HepG2 (cell line): ENCODE measurements at regions not wholly inside any gene's neighbourhood (a gene's known extent, or its start where the extent isn't known, plus 50 kb on each side); places are given as distances from the start of the nearest gene placed in this dataset.
A peak's percentile ranks its signal among the peaks of the same experiment; 100 is the strongest.

ENCODE experiments used
- ATF7 ChIP-seq, 2 experiments: fragments of 450-650 bp in 1 of 2; sonication (generic) in 1 of 2; formaldehyde crosslinking in 1 of 2; IDR thresholded peaks; 2 replicates each; pipeline versions ENCODE4 v1.4.0 to v1.6.1; 2016 to 2020; ENCODE audit warnings: antibody characterized with exemption in 1 of 2, mild to moderate bottlenecking in 1 of 2, missing genetic modification reagents in 1 of 2
- CC2D1A ChIP-seq: sonication (generic); formaldehyde crosslinking; IDR thresholded peaks from 2 replicates; pipeline ENCODE4 v1.8.1; 2023; ENCODE audit warnings: mild to moderate bottlenecking, missing genetic modification reagents
- CHD4 ChIP-seq: fragments of 200-600 bp; sonication (generic); IDR thresholded peaks from 2 replicates; pipeline ENCODE4 v1.7.0; 2017; ENCODE audit warnings: mild to moderate bottlenecking, low read length, borderline replicate concordance
- IKZF4 ChIP-seq: sonication (generic); formaldehyde crosslinking; IDR thresholded peaks from 2 replicates; pipeline ENCODE4 v1.5.1; 2020; ENCODE audit warnings: borderline replicate concordance, mild to moderate bottlenecking, low read depth, missing genetic modification reagents; ENCODE audit errors: not compliant biosample characterization
- MEIS1 ChIP-seq: sonication (generic); formaldehyde crosslinking; IDR thresholded peaks from 2 replicates; pipeline ENCODE4 v1.9.0; 2021; ENCODE audit warnings: mild to moderate bottlenecking, missing genetic modification reagents, moderate library complexity, borderline replicate concordance
- PAF1 ChIP-seq: IDR thresholded peaks from 2 replicates; pipeline ENCODE4 v1.6.1; 2016; ENCODE audit warnings: missing genetic modification reagents, missing compliant biosample characterization
- POLR2AphosphoS2 ChIP-seq: IDR thresholded peaks from 2 replicates; pipeline ENCODE4 v1.6.1; 2011; ENCODE audit warnings: low read depth, low read length, improper control_type of control experiment
- RBAK ChIP-seq: sonication (generic); formaldehyde crosslinking; IDR thresholded peaks from 2 replicates; pipeline ENCODE4 v1.5.1; 2020; ENCODE audit warnings: mild to moderate bottlenecking, missing genetic modification reagents
- SMARCE1 ChIP-seq: fragments of 450-650 bp; IDR thresholded peaks from 2 replicates; pipeline ENCODE4 v1.6.1; 2017; ENCODE audit warnings: borderline replicate concordance
- SOX13 ChIP-seq, 3 experiments: fragments of 450-650 bp in 1 of 3; sonication (generic) in 1 of 3; formaldehyde crosslinking in 1 of 3; IDR thresholded peaks in 2 of 3; conservative IDR thresholded peaks in 1 of 3; 2 replicates each; pipeline versions ENCODE4 v1.5.0 to v1.6.1; 2016 to 2020; ENCODE audit warnings: antibody characterized with exemption in 1 of 3, mild to moderate bottlenecking in 1 of 3, missing compliant biosample characterization in 1 of 3, missing genetic modification reagents in 1 of 3, moderate library complexity in 1 of 3
- YEATS2 ChIP-seq: sonication (generic); formaldehyde crosslinking; IDR thresholded peaks from 2 replicates; pipeline ENCODE4 v1.4.0; 2020; ENCODE audit warnings: missing genetic modification reagents, borderline replicate concordance
- ZBTB7A ChIP-seq: sonication (generic); formaldehyde crosslinking; IDR thresholded peaks from 2 replicates; pipeline ENCODE4 v1.8.0; 2022; ENCODE audit warnings: mild to moderate bottlenecking, missing genetic modification reagents
- ZFY ChIP-seq: sonication (generic); formaldehyde crosslinking; IDR thresholded peaks from 2 replicates; pipeline ENCODE4 v1.4.0; 2020; ENCODE audit warnings: missing genetic modification reagents
- ZIK1 ChIP-seq: sonication (generic); formaldehyde crosslinking; IDR thresholded peaks from 2 replicates; pipeline ENCODE4 v1.5.0; 2020; ENCODE audit warnings: mild to moderate bottlenecking, low read depth, missing genetic modification reagents, borderline replicate concordance
- ZNF235 ChIP-seq: sonication (generic); formaldehyde crosslinking; IDR thresholded peaks from 2 replicates; pipeline ENCODE4 v1.8.1; 2023; ENCODE audit warnings: mild to moderate bottlenecking, missing genetic modification reagents, borderline replicate concordance
- ZNF256 ChIP-seq: sonication (generic); formaldehyde crosslinking; conservative IDR thresholded peaks from 2 replicates; pipeline ENCODE4 v1.4.0; 2020; ENCODE audit warnings: missing genetic modification reagents
- ZNF3 ChIP-seq: IDR thresholded peaks from 2 replicates; pipeline ENCODE4 v1.7.0; 2017; ENCODE audit warnings: inconsistent platforms
- ZNF460 ChIP-seq: sonication (generic); formaldehyde crosslinking; IDR thresholded peaks from 2 replicates; pipeline ENCODE4 v1.5.1; 2020; ENCODE audit warnings: missing genetic modification reagents, mild to moderate bottlenecking, borderline replicate concordance
- ZNF547 ChIP-seq: sonication (generic); formaldehyde crosslinking; IDR thresholded peaks from 2 replicates; pipeline ENCODE4 v1.5.1; 2020; ENCODE audit warnings: mild to moderate bottlenecking, missing genetic modification reagents
- ZNF598 ChIP-seq: sonication (generic); formaldehyde crosslinking; IDR thresholded peaks from 2 replicates; pipeline ENCODE4 v1.5.1; 2020; ENCODE audit warnings: mild to moderate bottlenecking, missing genetic modification reagents, borderline replicate concordance
- ZNF607 ChIP-seq: sonication (generic); formaldehyde crosslinking; IDR thresholded peaks from 2 replicates; pipeline ENCODE4 v1.5.1; 2020; ENCODE audit warnings: missing genetic modification reagents, mild to moderate bottlenecking, borderline replicate concordance
- ZNF644 ChIP-seq: IDR thresholded peaks from 2 replicates; pipeline ENCODE4 v1.6.1; 2016; ENCODE audit warnings: low read depth
- ZNF781 ChIP-seq: sonication (generic); formaldehyde crosslinking; IDR thresholded peaks from 2 replicates; pipeline ENCODE4 v1.5.1; 2020; ENCODE audit warnings: borderline replicate concordance, mild to moderate bottlenecking, missing genetic modification reagents; ENCODE audit errors: not compliant biosample characterization
- ZSCAN22 ChIP-seq: sonication (generic); formaldehyde crosslinking; IDR thresholded peaks from 2 replicates; pipeline ENCODE4 v1.4.0; 2020; ENCODE audit warnings: mild to moderate bottlenecking, missing genetic modification reagents
- ZZZ3 ChIP-seq: sonication (generic); formaldehyde crosslinking; IDR thresholded peaks from 2 replicates; pipeline ENCODE4 v1.4.0; 2020; ENCODE audit warnings: missing genetic modification reagents, mild to moderate bottlenecking, borderline replicate concordance
- TF ChIP-seq, protein P1 (sequence below): IDR thresholded peaks from 2 replicates; pipeline ENCODE4 v1.6.1; 2012; ENCODE audit warnings: low read depth, low read length, improper control_type of control experiment
- TF ChIP-seq, protein P2 (sequence below): sonication (generic); formaldehyde crosslinking; IDR thresholded peaks from 2 replicates; pipeline ENCODE4 v1.8.1; 2023; ENCODE audit warnings: mild to moderate bottlenecking, inconsistent platforms, moderate library complexity, missing genetic modification reagents, borderline replicate concordance

DNA sequence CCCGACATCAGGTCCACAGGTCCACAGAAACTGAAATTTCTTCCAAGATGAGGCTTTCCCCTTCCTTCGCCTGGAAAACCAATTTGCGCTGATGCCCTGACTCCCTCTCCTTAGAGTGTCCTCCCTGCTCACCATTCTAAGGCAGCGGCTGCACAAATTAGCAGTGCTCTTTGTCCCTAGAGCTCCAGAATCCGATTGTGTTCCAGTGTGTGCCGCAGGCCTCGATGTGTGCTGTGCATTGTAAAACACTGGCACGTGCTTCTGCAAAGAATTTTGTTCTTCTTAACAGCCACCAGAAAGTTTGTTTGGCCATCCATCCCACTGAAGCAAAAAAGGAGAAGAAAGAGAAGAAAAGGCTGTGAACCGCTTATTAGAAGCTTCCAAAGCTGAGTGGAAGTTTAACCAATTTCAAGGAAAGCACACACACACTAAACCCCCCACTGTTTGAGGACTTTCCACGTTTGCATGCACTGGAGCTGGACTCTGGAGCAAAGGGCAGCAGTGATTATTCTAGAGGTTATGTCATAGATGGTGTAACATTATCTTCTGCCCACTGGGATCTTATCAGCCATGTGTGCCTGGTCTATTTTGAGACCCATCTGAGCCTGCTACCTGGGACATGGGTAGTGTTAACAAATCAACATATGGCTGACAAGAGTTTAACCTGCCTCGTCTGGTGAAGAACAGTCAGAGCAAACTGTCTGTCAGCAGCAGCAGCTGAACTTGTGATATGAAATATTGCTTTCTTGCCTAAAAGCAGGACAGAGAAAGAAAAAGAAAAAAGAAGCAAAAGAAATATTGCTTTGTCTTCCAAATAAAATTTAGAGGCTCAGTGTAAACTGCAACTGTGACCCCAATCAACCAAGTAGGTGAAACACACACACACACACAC, 64.9 kb upstream of the RREB1 start (continued):
- TF ChIP-seq ATF7 (IDR thresholded peaks at IDR 0.05): peak; percentile 75
- peak; percentile 83 for TF ChIP-seq ATF7 (CRISPR knock-in tag; IDR thresholded peaks at IDR 0.05)
- TF ChIP-seq POLR2AphosphoS2: no peak
- TF ChIP-seq, protein P1, sequence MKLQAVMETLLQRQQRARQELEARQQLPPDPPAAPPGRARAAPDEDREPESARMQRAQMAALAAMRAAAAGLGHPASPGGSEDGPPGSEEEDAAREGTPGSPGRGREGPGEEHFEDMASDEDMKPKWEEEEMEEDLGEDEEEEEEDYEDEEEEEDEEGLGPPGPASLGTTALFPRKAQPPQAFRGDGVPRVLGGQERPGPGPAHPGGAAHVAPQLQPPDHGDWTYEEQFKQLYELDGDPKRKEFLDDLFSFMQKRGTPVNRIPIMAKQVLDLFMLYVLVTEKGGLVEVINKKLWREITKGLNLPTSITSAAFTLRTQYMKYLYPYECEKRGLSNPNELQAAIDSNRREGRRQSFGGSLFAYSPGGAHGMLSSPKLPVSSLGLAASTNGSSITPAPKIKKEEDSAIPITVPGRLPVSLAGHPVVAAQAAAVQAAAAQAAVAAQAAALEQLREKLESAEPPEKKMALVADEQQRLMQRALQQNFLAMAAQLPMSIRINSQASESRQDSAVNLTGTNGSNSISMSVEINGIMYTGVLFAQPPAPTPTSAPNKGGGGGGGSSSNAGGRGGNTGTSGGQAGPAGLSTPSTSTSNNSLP: peak; percentile 85
- TF ChIP-seq CHD4: no peak
- peak; percentile 44 for TF ChIP-seq ZFY (CRISPR knock-in tag)
- TF ChIP-seq SMARCE1: no peak
- peak; percentile 74; the same call in 1 of the 2 replicates for TF ChIP-seq MEIS1 (CRISPR knock-in tag)
- peak; percentile 95 for TF ChIP-seq ZNF644 (CRISPR knock-in tag)
- TF ChIP-seq ZNF598: peak; percentile 82; the same call in 1 of the 2 replicates
- TF ChIP-seq, protein P2, sequence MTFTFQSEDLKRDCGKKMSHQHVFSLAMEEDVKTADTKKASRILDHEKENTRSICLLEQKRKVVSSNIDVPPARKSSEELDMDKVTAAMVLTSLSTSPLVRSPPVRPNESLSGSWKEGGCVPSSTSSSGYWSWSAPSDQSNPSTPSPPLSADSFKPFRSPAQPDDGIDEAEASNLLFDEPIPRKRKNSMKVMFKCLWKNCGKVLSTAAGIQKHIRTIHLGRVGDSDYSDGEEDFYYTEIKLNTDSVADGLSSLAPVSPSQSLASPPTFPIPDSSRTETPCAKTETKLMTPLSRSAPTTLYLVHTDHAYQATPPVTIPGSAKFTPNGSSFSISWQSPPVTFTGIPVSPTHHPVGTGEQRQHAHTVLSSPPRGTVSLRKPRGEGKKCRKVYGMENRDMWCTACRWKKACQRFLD (CRISPR knock-in tag): no peak
- no peak for TF ChIP-seq RBAK (CRISPR knock-in tag)
- peak; percentile 8; the same call in 1 of the 2 replicates for TF ChIP-seq SOX13 (IDR thresholded peaks at IDR 0.05)
- TF ChIP-seq SOX13 (CRISPR knock-in tag; conservative IDR thresholded peaks at IDR 0.05 in 1 of 2, IDR thresholded peaks at IDR 0.05 in 1 of 2): peak in 1 of 2 experiments; percentile 88; a peak in 2 of 4 replicates
- TF ChIP-seq ZNF547 (CRISPR knock-in tag): peak; percentile 85
- peak; percentile 95; the same call in 1 of the 2 replicates for TF ChIP-seq ZNF607 (CRISPR knock-in tag)
- TF ChIP-seq ZNF235 (CRISPR knock-in tag): no peak
- 0 out of 2 replicates have a peak, but pooled peaks have one; percentile 44 for TF ChIP-seq ZSCAN22
- TF ChIP-seq ZNF460: no peak
- TF ChIP-seq ZNF256: peak; percentile 81
- TF ChIP-seq ZNF781 (CRISPR knock-in tag): peak; percentile 80
- no peak for TF ChIP-seq ZNF3
- no peak for TF ChIP-seq ZBTB7A (CRISPR knock-in tag)
- TF ChIP-seq ZIK1 (CRISPR knock-in tag): 0 out of 2 replicates have a peak, but pooled peaks have one; percentile 54
- TF ChIP-seq PAF1 (CRISPR knock-in tag): no peak
- TF ChIP-seq CC2D1A (CRISPR knock-in tag): no peak
- TF ChIP-seq ZZZ3 (CRISPR knock-in tag): 0 out of 2 replicates have a peak, but pooled peaks have one; percentile 61
- TF ChIP-seq YEATS2 (CRISPR knock-in tag): peak; percentile 36; the same call in 1 of the 2 replicates
- TF ChIP-seq IKZF4 (CRISPR knock-in tag): peak; percentile 45
